GM23338 (cell line): ENCODE measurements at regions not wholly inside any gene's neighbourhood (a gene's known extent, or its start where the extent isn't known, plus 50 kb on each side); places are given as distances from the start of the nearest gene placed in this dataset.

Experiments
- ATAC-seq: fragments of 200-7000 bp; cut with Tn5 transposase; 3 replicates; pipeline ENCODE4 v1.9.1; 2020
- DNase-seq: peaks from one replicate; pipeline ENCODE4 v3.0.0-alpha.2; 2015; ENCODE audit warnings: low spot score
- H2AFZ ChIP-seq: fragments of 200-600 bp; sonication (generic); 2 replicates; pipeline ENCODE4 v1.8.0; 2016; ENCODE audit warnings: antibody characterized with exemption, mild to moderate bottlenecking, moderate library complexity
- H3F3A ChIP-seq: fragments of 200-600 bp; sonication (generic); replicated peaks from 2 replicates; pipeline ENCODE4 v1.8.0; 2017; ENCODE audit warnings: antibody characterized with exemption, mixed run types, low read depth
- H3K27ac ChIP-seq: fragments of 200-600 bp; sonication (generic); 2 replicates; pipeline ENCODE4 v1.6.1; 2016; ENCODE audit warnings: low read depth
- H3K27me3 ChIP-seq: fragments of 200-600 bp; sonication (generic); 2 replicates; pipeline ENCODE4 v1.8.0; 2016; ENCODE audit warnings: mild to moderate bottlenecking, mixed run types, moderate library complexity; ENCODE audit not compliant: insufficient read depth
- H3K36me3 ChIP-seq: fragments of 200-600 bp; sonication (generic); 2 replicates; pipeline ENCODE4 v1.8.0; 2016; ENCODE audit warnings: mild to moderate bottlenecking; ENCODE audit not compliant: insufficient read depth
- H3K4me1 ChIP-seq: fragments of 200-600 bp; sonication (generic); 2 replicates; pipeline ENCODE4 v1.8.0; 2016; ENCODE audit warnings: mild to moderate bottlenecking, moderate library complexity; ENCODE audit not compliant: insufficient read depth
- H3K4me2 ChIP-seq: fragments of 200-600 bp; sonication (generic); 2 replicates; pipeline ENCODE4 v1.7.1; 2017; ENCODE audit warnings: mixed run types
- H3K4me3 ChIP-seq: fragments of 200-600 bp; sonication (generic); 2 replicates; pipeline ENCODE4 v1.6.1; 2016; ENCODE audit warnings: mixed run types
- H3K79me2 ChIP-seq: fragments of 200-600 bp; sonication (generic); replicated peaks from 2 replicates; pipeline ENCODE4 v1.8.0; 2017; ENCODE audit warnings: mild to moderate bottlenecking; ENCODE audit not compliant: insufficient read depth
- H3K9me2 ChIP-seq: fragments of 200-600 bp; sonication (generic); 2 replicates; pipeline ENCODE4 v1.8.0; 2017; ENCODE audit not compliant: insufficient read depth
- H4K20me1 ChIP-seq: fragments of 200-600 bp; sonication (generic); replicated peaks from 2 replicates; pipeline ENCODE4 v1.8.0; 2017; ENCODE audit warnings: mild to moderate bottlenecking; ENCODE audit not compliant: insufficient read depth
- H3K27ac Mint-ChIP-seq: 2 replicates; pipeline ENCODE4 v1.8.0; 2020; ENCODE audit warnings: inconsistent platforms, mild to moderate bottlenecking, moderate library complexity, mixed read lengths
- H3K27me3 Mint-ChIP-seq: 3 replicates; pipeline ENCODE4 v1.8.0; 2022; ENCODE audit warnings: low read depth, mild to moderate bottlenecking, moderate library complexity, mixed read lengths, inconsistent platforms; ENCODE audit not compliant: insufficient read depth, poor library complexity
- H3K36me3 Mint-ChIP-seq: 3 replicates; pipeline ENCODE4 v1.8.0; 2021; ENCODE audit warnings: low read depth, mild to moderate bottlenecking, inconsistent platforms, moderate library complexity, mixed read lengths
- H3K4me1 Mint-ChIP-seq: 3 replicates; pipeline ENCODE4 v1.8.0; 2020; ENCODE audit warnings: mild to moderate bottlenecking, inconsistent platforms, mixed read lengths
- H3K4me3 Mint-ChIP-seq: 3 replicates; pipeline ENCODE4 v1.8.0; 2021; ENCODE audit warnings: moderate library complexity, mild to moderate bottlenecking, inconsistent platforms, mixed read lengths
- H3K9me3 Mint-ChIP-seq: 3 replicates; pipeline ENCODE4 v1.8.0; 2020; ENCODE audit warnings: moderate library complexity, mild to moderate bottlenecking, inconsistent platforms, mixed read lengths
- CREB1 ChIP-seq: fragments of 250-450 bp; sonication (Bioruptor Pico); IDR thresholded peaks from 2 replicates; pipeline ENCODE4 v1.5.0; 2020; ENCODE audit warnings: low read depth, mild to moderate bottlenecking, moderate library complexity
- EZH2 ChIP-seq: fragments of 200-600 bp; sonication (generic); IDR thresholded peaks from one replicate; pipeline ENCODE4 v1.8.0; 2017; ENCODE audit warnings: antibody characterized with exemption, mild to moderate bottlenecking, low read depth; ENCODE audit not compliant: unreplicated experiment
- EZH2phosphoT487 ChIP-seq: fragments of 200-600 bp; sonication (generic); IDR thresholded peaks from one replicate; pipeline ENCODE4 v1.8.1; 2018; ENCODE audit warnings: antibody characterized with exemption; ENCODE audit not compliant: unreplicated experiment
- JUNB ChIP-seq: IDR thresholded peaks from one replicate; pipeline ENCODE4 v1.6.1; 2016; ENCODE audit warnings: antibody characterized with exemption; ENCODE audit not compliant: unreplicated experiment
- NANOG ChIP-seq: IDR thresholded peaks from 2 replicates; pipeline ENCODE4 v1.6.1; 2016; ENCODE audit warnings: antibody characterized with exemption, borderline replicate concordance
- POLR2AphosphoS5 ChIP-seq: IDR thresholded peaks from 2 replicates; pipeline ENCODE4 v1.6.1; 2016; ENCODE audit warnings: antibody characterized with exemption, low read depth
- STAT1 ChIP-seq: IDR thresholded peaks from one replicate; pipeline ENCODE4 v1.6.1; 2016; ENCODE audit warnings: antibody characterized with exemption; ENCODE audit not compliant: unreplicated experiment
- ZNF114 ChIP-seq: fragments of 250-450 bp; sonication (Bioruptor Pico); IDR thresholded peaks from 2 replicates; pipeline ENCODE4 v1.5.0; 2020; ENCODE audit warnings: mild to moderate bottlenecking, moderate library complexity
- ZNF331 ChIP-seq: fragments of 250-450 bp; sonication (Bioruptor Pico); IDR thresholded peaks from 2 replicates; pipeline ENCODE4 v1.5.0; 2020; ENCODE audit warnings: low read depth, mild to moderate bottlenecking, moderate library complexity
- TF ChIP-seq, protein P1 (sequence below), 2 experiments: fragments of 200-600 bp in 1 of 2; sonication (generic) in 1 of 2; conservative IDR thresholded peaks; 2 replicates each; pipeline versions ENCODE4 v1.5.1 to v1.6.1; 2016 to 2017; ENCODE audit warnings: antibody characterized with exemption in 2 of 2, low read depth in 2 of 2, mild to moderate bottlenecking in 2 of 2, moderate library complexity in 1 of 2
- TF ChIP-seq, protein P2 (sequence below): fragments of 250-450 bp; sonication (Bioruptor Pico); IDR thresholded peaks from 2 replicates; pipeline ENCODE4 v1.5.0; 2020; ENCODE audit warnings: mild to moderate bottlenecking, moderate library complexity
- TF ChIP-seq, protein P3 (sequence below): IDR thresholded peaks from one replicate; pipeline ENCODE4 v1.6.1; 2018; ENCODE audit warnings: antibody characterized with exemption; ENCODE audit not compliant: unreplicated experiment

DNA sequence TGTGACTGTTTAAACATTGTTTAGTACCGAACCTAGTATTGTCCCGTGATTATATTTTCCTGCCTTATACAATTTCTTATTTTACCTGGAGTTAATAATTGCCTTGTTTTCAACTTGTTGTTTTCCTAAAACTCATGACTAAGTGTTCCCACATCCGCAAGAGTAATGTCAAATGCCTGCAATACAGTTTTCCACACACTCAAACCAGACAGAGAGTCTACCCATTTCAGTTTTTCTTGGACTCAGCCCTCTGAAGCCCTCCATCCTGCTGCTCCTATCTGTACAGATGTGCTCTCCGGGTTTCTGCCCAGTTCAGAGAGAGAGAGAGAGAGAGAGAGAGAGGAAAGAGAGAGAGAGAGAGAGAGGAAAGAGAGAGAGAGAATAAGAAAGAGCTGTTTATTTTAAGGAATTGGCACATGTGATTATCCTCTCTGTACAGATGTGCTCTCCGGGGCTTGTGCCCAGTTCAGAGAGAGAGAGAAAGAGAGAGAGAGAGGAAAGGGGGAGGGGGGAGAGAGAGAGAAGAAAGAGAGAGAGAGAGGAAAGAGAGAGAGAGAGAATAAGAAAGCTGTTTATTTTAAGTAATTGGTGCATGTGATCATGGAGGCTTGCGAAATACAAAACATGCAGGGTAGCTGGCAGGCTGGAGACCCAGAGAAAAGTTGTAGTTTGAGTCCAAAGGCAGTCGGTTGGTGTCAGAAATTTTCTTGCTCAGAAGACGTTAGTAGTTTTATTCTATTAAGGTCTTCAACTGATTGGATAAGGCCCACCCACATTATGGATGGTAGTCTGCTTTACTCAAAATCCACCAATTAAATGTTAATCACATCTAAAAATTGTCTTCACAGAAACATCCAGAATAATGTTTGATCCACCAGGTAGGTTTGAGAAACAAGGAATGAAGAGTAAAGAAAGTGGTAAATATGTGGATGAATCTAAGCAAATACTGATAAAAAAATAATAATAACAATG, 104.1 kb upstream of the GOLGA8J start:
- Mint-ChIP-seq H3K27ac (no peak overlapping the region), H3K4me1 (peaks cover 3% of the 10 kb centered on the region; the same call in 1 of the 3 replicates), H3K4me3 (no peak overlapping the region), H3K9me3 (no peaks in the 10 kb centered on the region), H3K36me3 (no peaks in the 10 kb centered on the region), H3K27me3 (peaks cover 3% of the 10 kb centered on the region)
- Histone ChIP-seq H3K27ac (no peak overlapping the region), H3K9me2 (no peaks in the 10 kb centered on the region), H3K79me2 (no peaks in the 10 kb centered on the region), H3F3A (no peaks in the 10 kb centered on the region), H3K4me3 (no peak overlapping the region), H3K4me2 (no peak overlapping the region), H3K36me3 (no peaks in the 10 kb centered on the region), H3K4me1 (no peaks in the 10 kb centered on the region), H2AFZ (peak overlapping the region; percentile 81), H4K20me1 (no peaks in the 10 kb centered on the region), H3K27me3 (no peaks in the 10 kb centered on the region)
- ATAC-seq (no peak), DNase-seq (no peak)
- no peak for TF ChIP-seq POLR2AphosphoS5
- TF ChIP-seq, protein P1, sequence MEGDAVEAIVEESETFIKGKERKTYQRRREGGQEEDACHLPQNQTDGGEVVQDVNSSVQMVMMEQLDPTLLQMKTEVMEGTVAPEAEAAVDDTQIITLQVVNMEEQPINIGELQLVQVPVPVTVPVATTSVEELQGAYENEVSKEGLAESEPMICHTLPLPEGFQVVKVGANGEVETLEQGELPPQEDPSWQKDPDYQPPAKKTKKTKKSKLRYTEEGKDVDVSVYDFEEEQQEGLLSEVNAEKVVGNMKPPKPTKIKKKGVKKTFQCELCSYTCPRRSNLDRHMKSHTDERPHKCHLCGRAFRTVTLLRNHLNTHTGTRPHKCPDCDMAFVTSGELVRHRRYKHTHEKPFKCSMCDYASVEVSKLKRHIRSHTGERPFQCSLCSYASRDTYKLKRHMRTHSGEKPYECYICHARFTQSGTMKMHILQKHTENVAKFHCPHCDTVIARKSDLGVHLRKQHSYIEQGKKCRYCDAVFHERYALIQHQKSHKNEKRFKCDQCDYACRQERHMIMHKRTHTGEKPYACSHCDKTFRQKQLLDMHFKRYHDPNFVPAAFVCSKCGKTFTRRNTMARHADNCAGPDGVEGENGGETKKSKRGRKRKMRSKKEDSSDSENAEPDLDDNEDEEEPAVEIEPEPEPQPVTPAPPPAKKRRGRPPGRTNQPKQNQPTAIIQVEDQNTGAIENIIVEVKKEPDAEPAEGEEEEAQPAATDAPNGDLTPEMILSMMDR (conservative IDR thresholded peaks at IDR 0.05; ENCODE audit: low read depth in 2 of 2) = no peak
- TF ChIP-seq, protein P2, sequence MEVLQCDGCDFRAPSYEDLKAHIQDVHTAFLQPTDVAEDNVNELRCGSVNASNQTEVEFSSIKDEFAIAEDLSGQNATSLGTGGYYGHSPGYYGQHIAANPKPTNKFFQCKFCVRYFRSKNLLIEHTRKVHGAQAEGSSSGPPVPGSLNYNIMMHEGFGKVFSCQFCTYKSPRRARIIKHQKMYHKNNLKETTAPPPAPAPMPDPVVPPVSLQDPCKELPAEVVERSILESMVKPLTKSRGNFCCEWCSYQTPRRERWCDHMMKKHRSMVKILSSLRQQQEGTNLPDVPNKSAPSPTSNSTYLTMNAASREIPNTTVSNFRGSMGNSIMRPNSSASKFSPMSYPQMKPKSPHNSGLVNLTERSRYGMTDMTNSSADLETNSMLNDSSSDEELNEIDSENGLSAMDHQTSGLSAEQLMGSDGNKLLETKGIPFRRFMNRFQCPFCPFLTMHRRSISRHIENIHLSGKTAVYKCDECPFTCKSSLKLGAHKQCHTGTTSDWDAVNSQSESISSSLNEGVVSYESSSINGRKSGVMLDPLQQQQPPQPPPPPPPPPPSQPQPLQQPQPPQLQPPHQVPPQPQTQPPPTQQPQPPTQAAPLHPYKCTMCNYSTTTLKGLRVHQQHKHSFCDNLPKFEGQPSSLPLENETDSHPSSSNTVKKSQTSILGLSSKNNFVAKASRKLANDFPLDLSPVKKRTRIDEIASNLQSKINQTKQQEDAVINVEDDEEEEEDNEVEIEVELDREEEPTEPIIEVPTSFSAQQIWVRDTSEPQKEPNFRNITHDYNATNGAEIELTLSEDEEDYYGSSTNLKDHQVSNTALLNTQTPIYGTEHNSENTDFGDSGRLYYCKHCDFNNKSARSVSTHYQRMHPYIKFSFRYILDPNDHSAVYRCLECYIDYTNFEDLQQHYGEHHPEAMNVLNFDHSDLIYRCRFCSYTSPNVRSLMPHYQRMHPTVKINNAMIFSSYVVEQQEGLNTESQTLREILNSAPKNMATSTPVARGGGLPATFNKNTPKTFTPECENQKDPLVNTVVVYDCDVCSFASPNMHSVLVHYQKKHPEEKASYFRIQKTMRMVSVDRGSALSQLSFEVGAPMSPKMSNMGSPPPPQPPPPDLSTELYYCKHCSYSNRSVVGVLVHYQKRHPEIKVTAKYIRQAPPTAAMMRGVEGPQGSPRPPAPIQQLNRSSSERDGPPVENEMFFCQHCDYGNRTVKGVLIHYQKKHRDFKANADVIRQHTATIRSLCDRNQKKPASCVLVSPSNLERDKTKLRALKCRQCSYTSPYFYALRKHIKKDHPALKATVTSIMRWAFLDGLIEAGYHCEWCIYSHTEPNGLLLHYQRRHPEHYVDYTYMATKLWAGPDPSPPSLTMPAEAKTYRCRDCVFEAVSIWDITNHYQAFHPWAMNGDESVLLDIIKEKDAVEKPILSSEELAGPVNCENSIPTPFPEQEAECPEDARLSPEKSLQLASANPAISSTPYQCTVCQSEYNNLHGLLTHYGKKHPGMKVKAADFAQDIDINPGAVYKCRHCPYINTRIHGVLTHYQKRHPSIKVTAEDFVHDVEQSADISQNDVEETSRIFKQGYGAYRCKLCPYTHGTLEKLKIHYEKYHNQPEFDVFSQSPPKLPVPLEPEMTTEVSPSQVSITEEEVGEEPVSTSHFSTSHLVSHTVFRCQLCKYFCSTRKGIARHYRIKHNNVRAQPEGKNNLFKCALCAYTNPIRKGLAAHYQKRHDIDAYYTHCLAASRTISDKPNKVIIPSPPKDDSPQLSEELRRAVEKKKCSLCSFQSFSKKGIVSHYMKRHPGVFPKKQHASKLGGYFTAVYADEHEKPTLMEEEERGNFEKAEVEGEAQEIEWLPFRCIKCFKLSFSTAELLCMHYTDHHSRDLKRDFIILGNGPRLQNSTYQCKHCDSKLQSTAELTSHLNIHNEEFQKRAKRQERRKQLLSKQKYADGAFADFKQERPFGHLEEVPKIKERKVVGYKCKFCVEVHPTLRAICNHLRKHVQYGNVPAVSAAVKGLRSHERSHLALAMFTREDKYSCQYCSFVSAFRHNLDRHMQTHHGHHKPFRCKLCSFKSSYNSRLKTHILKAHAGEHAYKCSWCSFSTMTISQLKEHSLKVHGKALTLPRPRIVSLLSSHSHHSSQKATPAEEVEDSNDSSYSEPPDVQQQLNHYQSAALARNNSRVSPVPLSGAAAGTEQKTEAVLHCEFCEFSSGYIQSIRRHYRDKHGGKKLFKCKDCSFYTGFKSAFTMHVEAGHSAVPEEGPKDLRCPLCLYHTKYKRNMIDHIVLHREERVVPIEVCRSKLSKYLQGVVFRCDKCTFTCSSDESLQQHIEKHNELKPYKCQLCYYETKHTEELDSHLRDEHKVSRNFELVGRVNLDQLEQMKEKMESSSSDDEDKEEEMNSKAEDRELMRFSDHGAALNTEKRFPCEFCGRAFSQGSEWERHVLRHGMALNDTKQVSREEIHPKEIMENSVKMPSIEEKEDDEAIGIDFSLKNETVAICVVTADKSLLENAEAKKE (CRISPR knock-in tag) = no peak
- no peak for TF ChIP-seq ZNF114
- TF ChIP-seq, protein P3, sequence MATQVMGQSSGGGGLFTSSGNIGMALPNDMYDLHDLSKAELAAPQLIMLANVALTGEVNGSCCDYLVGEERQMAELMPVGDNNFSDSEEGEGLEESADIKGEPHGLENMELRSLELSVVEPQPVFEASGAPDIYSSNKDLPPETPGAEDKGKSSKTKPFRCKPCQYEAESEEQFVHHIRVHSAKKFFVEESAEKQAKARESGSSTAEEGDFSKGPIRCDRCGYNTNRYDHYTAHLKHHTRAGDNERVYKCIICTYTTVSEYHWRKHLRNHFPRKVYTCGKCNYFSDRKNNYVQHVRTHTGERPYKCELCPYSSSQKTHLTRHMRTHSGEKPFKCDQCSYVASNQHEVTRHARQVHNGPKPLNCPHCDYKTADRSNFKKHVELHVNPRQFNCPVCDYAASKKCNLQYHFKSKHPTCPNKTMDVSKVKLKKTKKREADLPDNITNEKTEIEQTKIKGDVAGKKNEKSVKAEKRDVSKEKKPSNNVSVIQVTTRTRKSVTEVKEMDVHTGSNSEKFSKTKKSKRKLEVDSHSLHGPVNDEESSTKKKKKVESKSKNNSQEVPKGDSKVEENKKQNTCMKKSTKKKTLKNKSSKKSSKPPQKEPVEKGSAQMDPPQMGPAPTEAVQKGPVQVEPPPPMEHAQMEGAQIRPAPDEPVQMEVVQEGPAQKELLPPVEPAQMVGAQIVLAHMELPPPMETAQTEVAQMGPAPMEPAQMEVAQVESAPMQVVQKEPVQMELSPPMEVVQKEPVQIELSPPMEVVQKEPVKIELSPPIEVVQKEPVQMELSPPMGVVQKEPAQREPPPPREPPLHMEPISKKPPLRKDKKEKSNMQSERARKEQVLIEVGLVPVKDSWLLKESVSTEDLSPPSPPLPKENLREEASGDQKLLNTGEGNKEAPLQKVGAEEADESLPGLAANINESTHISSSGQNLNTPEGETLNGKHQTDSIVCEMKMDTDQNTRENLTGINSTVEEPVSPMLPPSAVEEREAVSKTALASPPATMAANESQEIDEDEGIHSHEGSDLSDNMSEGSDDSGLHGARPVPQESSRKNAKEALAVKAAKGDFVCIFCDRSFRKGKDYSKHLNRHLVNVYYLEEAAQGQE = no peak
- no peak for TF ChIP-seq STAT1
- TF ChIP-seq JUNB = no peak
- no peak for TF ChIP-seq EZH2phosphoT487
- no peak for TF ChIP-seq ZNF331 (CRISPR knock-in tag)
- TF ChIP-seq NANOG = no peak
- TF ChIP-seq CREB1 = no peak
- no peak for TF ChIP-seq EZH2
